HEK293T (cell line): ENCODE measurements at regions not wholly inside any gene's neighbourhood (a gene's known extent, or its start where the extent isn't known, plus 50 kb on each side); places are given as distances from the start of the nearest gene placed in this dataset.

ENCODE experiments used
- CTCF ChIA-PET: fragments of 350-600 bp; formaldehyde crosslinking; extraction: SDS; loops from one replicate; lab custom pipeline; 2021; ENCODE audit warnings: antibody characterized with exemption, inconsistent platforms; lab: Yijun Ruan, JAX
- POLR2A ChIA-PET: fragments of 350-600 bp; formaldehyde crosslinking; extraction: SDS; loops from one replicate; lab custom pipeline; 2020; ENCODE audit warnings: antibody characterized with exemption, inconsistent platforms; lab: Yijun Ruan, JAX
- DNase-seq: peaks from one replicate; pipeline ENCODE4 v3.0.0; 2012; ENCODE audit warnings: mixed read lengths; ENCODE audit errors: extremely low spot score
- ARNT ChIP-seq: fragments of 450-650 bp; IDR thresholded peaks from 2 replicates; pipeline ENCODE4 v1.6.1; 2017; ENCODE audit warnings: mild to moderate bottlenecking
- BHLHE40 ChIP-seq: fragments of 450-650 bp; IDR thresholded peaks from 2 replicates; pipeline ENCODE4 v1.6.1; 2016; ENCODE audit warnings: mild to moderate bottlenecking, moderate library complexity, borderline replicate concordance
- CTBP1 ChIP-seq: fragments of 450-650 bp; IDR thresholded peaks from 2 replicates; pipeline ENCODE4 v1.6.1; 2016; ENCODE audit warnings: borderline replicate concordance
- ELF4 ChIP-seq: fragments of 450-650 bp; IDR thresholded peaks from 2 replicates; pipeline ENCODE4 v1.6.1; 2017; ENCODE audit warnings: antibody characterized with exemption
- FOXA1 ChIP-seq: fragments of 450-650 bp; IDR thresholded peaks from 2 replicates; pipeline ENCODE4 v1.6.1; 2016; ENCODE audit warnings: mild to moderate bottlenecking
- FOXK2 ChIP-seq: fragments of 450-650 bp; IDR thresholded peaks from 2 replicates; pipeline ENCODE4 v1.6.1; 2016; ENCODE audit warnings: mild to moderate bottlenecking
- FOXM1 ChIP-seq: fragments of 450-650 bp; IDR thresholded peaks from 2 replicates; pipeline ENCODE4 v1.6.1; 2017; ENCODE audit warnings: mild to moderate bottlenecking, borderline replicate concordance
- HDGF ChIP-seq: fragments of 450-650 bp; IDR thresholded peaks from 2 replicates; pipeline ENCODE4 v1.6.1; 2017; ENCODE audit warnings: antibody characterized with exemption, borderline replicate concordance
- L3MBTL2 ChIP-seq: fragments of 450-650 bp; conservative IDR thresholded peaks from 2 replicates; pipeline ENCODE4 v1.6.1; 2016; ENCODE audit warnings: mild to moderate bottlenecking
- LEF1 ChIP-seq: fragments of 450-650 bp; IDR thresholded peaks from 2 replicates; pipeline ENCODE4 v1.6.1; 2017; ENCODE audit warnings: mild to moderate bottlenecking, borderline replicate concordance
- NFRKB ChIP-seq: fragments of 450-650 bp; IDR thresholded peaks from 2 replicates; pipeline ENCODE4 v1.6.1; 2016; ENCODE audit warnings: mild to moderate bottlenecking, moderate library complexity
- SP1 ChIP-seq: fragments of 450-650 bp; IDR thresholded peaks from 2 replicates; pipeline ENCODE4 v1.6.1; 2017
- SUZ12 ChIP-seq: fragments of 450-650 bp; IDR thresholded peaks from 2 replicates; pipeline ENCODE4 v1.6.1; 2016; ENCODE audit warnings: mild to moderate bottlenecking
- TARDBP ChIP-seq: fragments of 450-650 bp; IDR thresholded peaks from 2 replicates; pipeline ENCODE4 v1.6.1; 2016
- ZNF384 ChIP-seq: fragments of 450-650 bp; IDR thresholded peaks from 2 replicates; pipeline ENCODE4 v1.6.1; 2016
- TF ChIP-seq, protein P1 (sequence below): fragments of 450-650 bp; IDR thresholded peaks from 2 replicates; pipeline ENCODE4 v1.6.1; 2016

DNA sequence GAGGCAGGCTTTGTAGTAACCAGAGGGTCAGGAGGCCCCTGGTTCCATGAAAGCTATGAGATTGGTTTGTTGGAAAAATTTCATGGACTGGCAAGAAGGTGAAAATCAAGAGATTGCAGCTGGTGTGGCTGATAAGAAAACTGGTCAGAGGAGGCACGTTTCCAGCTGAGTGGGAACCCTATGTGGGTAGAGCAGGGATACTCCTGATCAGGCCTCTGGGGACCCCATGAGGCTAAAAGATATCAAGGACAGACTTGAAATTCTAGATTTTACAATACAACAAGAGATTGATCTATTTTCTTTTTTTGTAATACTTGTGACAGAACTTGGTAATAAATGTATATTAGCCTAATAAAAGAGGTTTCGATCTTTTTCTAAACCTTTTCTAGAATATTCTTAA lies 1615.1 kb downstream of the DPP10 start:
- ChIA-PET POLR2A (no interaction called here), CTCF (no interaction called here)
- TF ChIP-seq SP1 (no peak), ARNT (no peak), SUZ12 (no peak), FOXK2 (no peak), CTBP1 (no peak), TARDBP (no peak), BHLHE40 (no peak), L3MBTL2 (no peak), ZNF384 (no peak), FOXM1 (no peak), ELF4 (no peak), LEF1 (no peak), NFRKB (no peak), FOXA1 (no peak), HDGF (no peak)
- TF ChIP-seq, protein P1, sequence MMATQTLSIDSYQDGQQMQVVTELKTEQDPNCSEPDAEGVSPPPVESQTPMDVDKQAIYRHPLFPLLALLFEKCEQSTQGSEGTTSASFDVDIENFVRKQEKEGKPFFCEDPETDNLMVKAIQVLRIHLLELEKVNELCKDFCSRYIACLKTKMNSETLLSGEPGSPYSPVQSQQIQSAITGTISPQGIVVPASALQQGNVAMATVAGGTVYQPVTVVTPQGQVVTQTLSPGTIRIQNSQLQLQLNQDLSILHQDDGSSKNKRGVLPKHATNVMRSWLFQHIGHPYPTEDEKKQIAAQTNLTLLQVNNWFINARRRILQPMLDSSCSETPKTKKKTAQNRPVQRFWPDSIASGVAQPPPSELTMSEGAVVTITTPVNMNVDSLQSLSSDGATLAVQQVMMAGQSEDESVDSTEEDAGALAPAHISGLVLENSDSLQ = no peak
- no peak for DNase-seq

DNA sequence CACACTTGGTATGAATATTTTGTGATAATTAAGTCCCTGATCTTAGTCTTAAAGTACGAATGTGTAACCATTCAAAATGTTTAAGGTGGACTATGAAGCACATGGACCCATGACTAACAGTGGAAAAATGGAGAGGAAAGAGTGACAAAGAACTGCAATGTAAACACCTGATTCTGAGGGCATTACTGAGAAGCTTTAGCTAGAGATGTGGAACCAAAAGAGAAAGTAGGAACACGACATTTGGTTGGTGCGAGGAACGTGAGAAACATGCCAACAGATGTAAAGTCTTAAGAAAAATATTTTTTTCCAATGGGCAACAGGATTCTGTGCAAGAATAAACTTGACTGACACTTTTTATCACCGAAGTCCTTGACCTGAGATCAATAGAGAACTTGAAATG lies 1618.6 kb downstream of the DPP10 start:
- DNase-seq = no peak
- CTCF ChIA-PET = no interaction called here
- POLR2A ChIA-PET = no interaction called here
- no peak for TF ChIP-seq FOXK2

DNA sequence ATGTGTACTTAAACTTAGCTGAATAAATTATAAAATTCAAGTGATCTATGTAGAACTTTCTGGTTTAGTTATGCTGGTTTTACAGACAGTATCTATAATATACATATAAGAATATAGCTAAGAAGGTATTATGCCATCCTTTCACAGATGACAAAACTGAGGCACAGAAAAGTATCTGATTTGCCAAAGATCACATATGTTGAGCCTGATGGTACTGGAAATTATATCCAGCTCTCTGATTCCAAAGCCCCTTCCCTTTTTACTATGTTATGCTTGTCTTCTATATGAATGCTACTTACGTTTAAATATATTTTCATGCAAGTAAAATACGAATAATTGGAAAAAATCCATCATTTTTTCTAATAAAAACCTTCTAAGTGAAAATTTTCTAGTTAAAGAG lies 1631.3 kb downstream of the DPP10 start:
- no peak for DNase-seq
- ChIA-PET CTCF (no interaction called here), POLR2A (no interaction called here)
- TF ChIP-seq FOXK2 (no peak), BHLHE40 (no peak), TARDBP (no peak), HDGF (no peak), L3MBTL2 (no peak), ZNF384 (no peak), NFRKB (no peak), ARNT (no peak), FOXM1 (no peak), SUZ12 (no peak), CTBP1 (no peak), SP1 (no peak), FOXA1 (no peak), LEF1 (no peak)
- TF ChIP-seq, protein P1 = no peak

DNA sequence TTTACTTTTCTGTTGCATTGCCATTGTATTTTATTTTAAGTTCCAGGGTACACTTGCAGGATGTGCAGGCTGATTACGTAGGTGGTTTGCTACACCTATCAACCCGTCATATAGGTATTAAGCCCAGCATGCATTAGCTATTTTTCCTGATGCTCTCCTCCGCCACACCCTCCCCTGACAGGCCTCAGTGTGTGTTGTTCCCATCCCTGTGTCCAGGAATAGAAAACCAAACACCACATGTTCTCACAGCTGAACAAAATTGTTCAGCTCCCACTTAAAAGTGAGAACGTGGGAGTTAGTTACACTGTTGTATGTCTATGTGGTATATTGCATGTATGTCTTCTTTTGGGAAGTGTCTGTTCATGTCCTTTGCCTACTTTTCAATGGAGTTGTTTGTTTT lies 1631.7 kb downstream of the DPP10 start:
- TF ChIP-seq ZNF384 (no peak), HDGF (no peak), SUZ12 (no peak), ARNT (no peak), SP1 (no peak), ELF4 (no peak), NFRKB (no peak), CTBP1 (no peak), FOXM1 (no peak)
- POLR2A ChIA-PET = no interaction called here
- no peak for DNase-seq
- CTCF ChIA-PET = no interaction called here

DNA sequence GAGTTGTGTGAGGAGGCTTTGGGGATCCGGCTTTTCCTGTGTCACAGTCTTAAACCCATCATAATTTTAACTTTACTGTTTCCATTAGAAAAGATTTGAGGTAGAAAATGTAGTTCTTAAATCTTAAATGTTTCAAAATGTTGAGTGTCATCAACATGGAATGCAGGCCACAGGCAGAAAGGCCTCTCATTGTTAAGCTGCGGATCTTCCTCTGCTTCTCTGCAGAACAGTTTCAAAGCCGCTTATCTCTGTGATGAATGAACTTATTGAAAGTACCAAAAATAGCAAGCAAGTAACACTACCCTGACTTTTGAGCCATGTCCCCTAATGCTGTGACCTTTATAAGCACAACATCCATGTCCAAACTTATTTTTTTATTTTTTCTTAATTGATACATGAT lies 1645.8 kb downstream of the DPP10 start:
- ChIA-PET CTCF (no interaction called here), POLR2A (no interaction called here)
- TF ChIP-seq FOXM1 (no peak), ELF4 (no peak), ZNF384 (no peak)
- no peak for DNase-seq

DNA sequence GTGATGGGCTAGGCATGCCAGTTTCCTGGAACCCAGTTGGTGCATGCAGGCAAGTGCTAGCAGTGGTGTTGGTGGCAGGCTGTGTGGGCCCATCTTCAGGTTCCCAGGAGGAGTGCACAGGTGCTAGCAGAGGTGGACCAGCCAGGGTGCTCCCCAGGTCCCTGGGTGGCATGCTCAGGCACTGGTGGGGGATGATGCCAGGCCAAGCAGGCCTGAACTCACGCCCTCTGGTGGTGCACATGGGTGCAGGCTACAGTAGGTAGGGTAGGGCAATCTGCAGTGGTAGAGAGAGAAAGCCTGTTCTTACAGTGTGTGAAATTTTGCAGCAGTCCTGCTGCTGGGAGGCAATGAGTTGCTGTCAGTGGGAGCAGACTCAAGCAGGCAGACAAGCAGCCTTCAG lies 1651.8 kb downstream of the DPP10 start:
- POLR2A ChIA-PET = no interaction called here
- CTCF ChIA-PET = no interaction called here
- DNase-seq = no peak
- TF ChIP-seq FOXK2 (no peak), FOXM1 (no peak), NFRKB (no peak), ARNT (no peak), ZNF384 (no peak), FOXA1 (no peak), BHLHE40 (no peak), LEF1 (no peak), L3MBTL2 (no peak), TARDBP (no peak), SUZ12 (no peak), CTBP1 (no peak), ELF4 (no peak), SP1 (no peak), HDGF (no peak)
- TF ChIP-seq, protein P1 = no peak

DNA sequence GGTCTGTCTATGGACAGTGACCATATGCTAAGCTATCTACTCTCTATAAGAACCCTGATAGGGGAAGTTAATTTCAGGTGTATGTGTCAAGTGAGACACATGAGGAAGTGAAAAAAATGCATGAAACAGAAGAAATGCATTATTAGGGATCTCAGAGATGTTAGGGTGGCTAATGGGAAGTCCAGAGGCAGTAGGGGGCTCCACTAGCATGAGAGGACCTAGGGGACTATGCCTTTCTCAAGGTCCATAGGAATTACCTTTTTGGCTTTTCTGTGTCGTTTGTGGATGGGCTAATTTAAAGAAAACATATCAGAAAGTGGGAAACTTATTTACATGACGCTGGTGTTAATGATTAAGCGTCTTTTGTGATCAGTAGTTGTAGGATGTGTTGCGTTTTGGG lies 1653.2 kb downstream of the DPP10 start:
- no peak for DNase-seq
- TF ChIP-seq HDGF = no peak
- TF ChIP-seq SUZ12 = no peak
- no peak for TF ChIP-seq ELF4
- TF ChIP-seq NFRKB = no peak
- TF ChIP-seq ZNF384 = no peak
- no peak for TF ChIP-seq L3MBTL2
- no peak for TF ChIP-seq ARNT
- no peak for TF ChIP-seq CTBP1
- TF ChIP-seq, protein P1 = no peak
- no peak for TF ChIP-seq BHLHE40
- TF ChIP-seq SP1 = no peak
- TF ChIP-seq FOXK2 = no peak
- TF ChIP-seq LEF1 = no peak
- CTCF ChIA-PET = no interaction called here
- POLR2A ChIA-PET = no interaction called here
